WI38 (cell line): ENCODE measurements at regions not wholly inside any gene's neighbourhood (a gene's known extent, or its start where the extent isn't known, plus 50 kb on each side); places are given as distances from the start of the nearest gene placed in this dataset.

Experiments used
- H3K4me3 ChIP-seq: 2 replicates; pipeline ENCODE4 v1.5.1; 2011; ENCODE audit warnings: low read depth, mild to moderate bottlenecking, control low read depth, low read length
- TF ChIP-seq, protein P1 (sequence below): IDR thresholded peaks from 2 replicates; pipeline ENCODE4 v1.5.1; 2012; ENCODE audit warnings: low read depth, mild to moderate bottlenecking, control low read depth, low read length

DNA sequence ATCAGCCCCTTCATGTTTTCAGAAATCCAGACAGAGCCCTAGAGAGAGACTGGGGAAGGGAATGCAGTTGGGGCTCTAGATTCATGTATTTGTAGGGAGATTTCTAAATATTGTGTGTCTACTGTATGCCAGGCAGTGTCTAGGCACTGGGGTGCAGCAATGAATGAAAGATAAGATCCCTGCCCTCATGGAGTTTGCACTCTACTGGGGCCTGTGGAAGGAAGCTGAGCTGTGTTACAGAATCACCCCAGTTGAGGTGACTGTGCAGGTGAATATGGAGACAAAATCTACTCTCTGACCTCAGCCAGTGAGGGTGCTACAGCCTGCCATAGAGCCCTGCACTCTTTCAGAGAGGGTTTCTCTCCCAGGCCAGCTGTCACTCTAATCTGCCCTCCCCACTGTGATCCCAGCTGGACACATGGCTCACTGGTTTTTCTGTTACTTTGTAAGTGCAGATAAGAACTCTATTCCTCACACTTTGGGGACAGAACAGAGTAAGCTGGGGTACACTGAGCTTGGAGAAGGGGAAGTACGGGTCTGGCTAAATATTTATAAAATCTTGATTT is 69.2 kb upstream of the E2F3 start:
- H3K4me3 ChIP-seq, result no peak overlapping the region
- TF ChIP-seq, protein P1, sequence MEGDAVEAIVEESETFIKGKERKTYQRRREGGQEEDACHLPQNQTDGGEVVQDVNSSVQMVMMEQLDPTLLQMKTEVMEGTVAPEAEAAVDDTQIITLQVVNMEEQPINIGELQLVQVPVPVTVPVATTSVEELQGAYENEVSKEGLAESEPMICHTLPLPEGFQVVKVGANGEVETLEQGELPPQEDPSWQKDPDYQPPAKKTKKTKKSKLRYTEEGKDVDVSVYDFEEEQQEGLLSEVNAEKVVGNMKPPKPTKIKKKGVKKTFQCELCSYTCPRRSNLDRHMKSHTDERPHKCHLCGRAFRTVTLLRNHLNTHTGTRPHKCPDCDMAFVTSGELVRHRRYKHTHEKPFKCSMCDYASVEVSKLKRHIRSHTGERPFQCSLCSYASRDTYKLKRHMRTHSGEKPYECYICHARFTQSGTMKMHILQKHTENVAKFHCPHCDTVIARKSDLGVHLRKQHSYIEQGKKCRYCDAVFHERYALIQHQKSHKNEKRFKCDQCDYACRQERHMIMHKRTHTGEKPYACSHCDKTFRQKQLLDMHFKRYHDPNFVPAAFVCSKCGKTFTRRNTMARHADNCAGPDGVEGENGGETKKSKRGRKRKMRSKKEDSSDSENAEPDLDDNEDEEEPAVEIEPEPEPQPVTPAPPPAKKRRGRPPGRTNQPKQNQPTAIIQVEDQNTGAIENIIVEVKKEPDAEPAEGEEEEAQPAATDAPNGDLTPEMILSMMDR, result no peak

DNA sequence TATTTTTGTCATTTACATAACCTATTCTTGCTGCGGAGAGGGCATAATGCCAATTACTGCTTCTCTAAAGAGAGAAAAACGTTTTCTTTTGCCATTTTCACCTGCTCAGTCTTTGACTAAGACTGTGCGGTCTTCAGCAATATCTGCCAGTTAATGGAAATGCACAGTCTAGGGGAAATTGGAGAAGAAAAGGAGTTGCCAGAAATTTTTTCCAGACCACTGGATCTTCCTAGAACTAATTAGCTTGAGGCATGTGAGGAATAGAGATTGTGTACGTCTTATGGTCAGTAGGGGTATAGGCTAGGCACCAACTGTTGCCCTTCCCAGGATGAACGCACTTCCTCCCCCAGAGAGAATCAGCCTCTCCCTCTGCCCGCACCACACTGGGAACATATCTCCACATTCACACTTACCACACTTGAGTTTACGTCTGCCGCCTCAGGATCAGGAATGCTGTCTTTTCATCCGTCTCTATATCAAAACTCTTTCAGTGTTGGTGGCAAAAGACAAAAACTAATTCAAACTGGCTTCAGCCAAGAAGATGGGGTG is 67.9 kb upstream of the E2F3 start:
- TF ChIP-seq, protein P1, result no peak
- no peak overlapping the region for H3K4me3 ChIP-seq

DNA sequence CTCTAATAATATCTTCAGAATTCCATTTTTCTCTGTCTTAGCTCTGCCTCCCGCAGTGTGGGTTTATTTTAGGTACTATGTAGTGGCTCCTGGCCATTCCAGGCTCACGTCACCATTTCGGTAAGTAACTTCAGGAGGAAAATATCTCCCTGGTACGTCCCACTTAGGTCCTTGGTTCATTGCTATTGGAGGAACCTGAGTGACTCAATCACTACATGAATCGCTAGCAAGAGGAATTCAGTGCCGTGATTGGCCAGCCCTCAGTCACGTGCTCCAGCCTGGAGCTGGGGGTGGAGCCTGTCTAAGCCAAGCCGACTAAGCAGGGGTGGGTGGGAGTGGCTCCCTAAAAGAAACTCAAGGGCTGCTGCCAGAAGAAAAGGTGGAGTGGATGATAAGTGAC is 67.3 kb upstream of the E2F3 start:
- TF ChIP-seq, protein P1, result no peak

DNA sequence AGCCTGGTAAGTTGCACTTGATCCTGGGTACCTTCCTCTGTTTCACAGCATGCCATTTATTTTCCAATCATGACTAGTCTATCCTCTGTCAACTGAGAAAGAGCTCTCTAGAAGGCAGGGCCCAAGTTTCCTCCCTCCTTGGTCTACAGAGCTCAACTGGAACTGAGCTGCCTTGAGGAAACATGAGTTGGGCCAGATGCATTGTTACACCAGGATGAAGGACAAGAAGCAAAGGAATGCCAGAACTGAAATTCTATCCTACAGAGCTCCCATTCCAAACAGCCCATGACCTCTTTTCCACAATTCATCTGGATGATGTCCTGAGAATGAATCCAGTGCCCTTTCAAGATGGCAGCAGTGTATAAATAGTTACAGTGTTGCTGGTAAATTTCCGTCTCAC is 66.7 kb upstream of the E2F3 start:
- H3K4me3 ChIP-seq, result no peak overlapping the region
- TF ChIP-seq, protein P1, result no peak

More for the DNA sequence above, 67.3 kb upstream of the E2F3 start:
- H3K4me3 ChIP-seq, result no peak overlapping the region

DNA sequence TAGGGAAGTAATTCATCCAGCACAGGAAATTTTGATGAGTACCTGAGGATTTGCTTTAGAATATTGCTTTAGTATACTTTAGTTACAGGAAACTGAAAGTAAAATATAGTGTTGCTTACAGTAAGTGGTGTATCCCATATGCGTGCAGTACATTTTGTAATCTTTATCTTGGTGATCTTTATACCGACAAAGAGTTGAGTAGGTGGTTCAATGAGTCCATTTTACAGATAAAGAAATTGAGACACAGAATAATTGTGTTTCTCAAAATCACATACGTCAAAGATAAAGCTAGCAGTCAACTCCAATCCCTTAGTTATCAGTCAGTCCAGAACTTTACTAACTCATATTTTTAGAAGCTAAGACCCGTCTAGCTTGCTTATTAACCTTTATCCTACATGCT is 65.8 kb upstream of the E2F3 start:
- TF ChIP-seq, protein P1, result no peak
- H3K4me3 ChIP-seq, result no peak overlapping the region

DNA sequence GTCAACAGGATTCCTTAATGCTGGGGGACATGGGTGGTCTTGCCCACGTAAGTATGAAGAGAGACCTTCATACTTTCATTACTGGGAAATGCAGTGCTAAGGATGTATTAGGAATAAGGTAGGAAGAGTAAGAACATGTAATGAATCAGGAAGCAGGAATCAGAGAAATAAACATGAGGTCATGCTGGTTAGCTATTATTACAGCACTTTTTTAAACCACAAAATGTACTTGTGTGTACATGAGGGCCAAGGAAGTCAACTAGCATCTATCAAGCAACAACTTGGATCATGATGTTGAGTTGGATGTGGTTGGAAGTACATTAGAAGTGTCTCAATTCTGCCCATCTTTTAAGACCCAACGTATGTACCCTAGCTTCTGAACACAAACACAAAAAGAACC is 63.5 kb upstream of the E2F3 start:
- H3K4me3 ChIP-seq, result no peak overlapping the region

More for the DNA sequence above, 63.5 kb upstream of the E2F3 start:
- TF ChIP-seq, protein P1, result no peak
